Activated CD4-positive, CD25-positive, alpha-beta regulatory T cell treated with anti-CD3 and anti-CD28 coated beads, Interleukin-2, amount 50 U/mL, for 24 hours (primary cell): ENCODE measurements at regions not wholly inside any gene's neighbourhood (a gene's known extent, or its start where the extent isn't known, plus 50 kb on each side); places are given as distances from the start of the nearest gene placed in this dataset.

Experiments
- ATAC-seq, 2 donors: fragments of 150-1000 bp; cut with Tn5 transposase; one replicate each; pipeline ENCODE4 v1.10.0; 2021; ENCODE audit warnings: mild to moderate bottlenecking in 1 of 2, moderate library complexity in 1 of 2

GRCh38 chr2:35104309-35104708 is 1251.3 kb upstream of the CRIM1 start:
- no peak for ATAC-seq

GRCh38 chr2:35099342-35099741 is 1256.2 kb upstream of the CRIM1 start:
- no peak for ATAC-seq

DNA sequence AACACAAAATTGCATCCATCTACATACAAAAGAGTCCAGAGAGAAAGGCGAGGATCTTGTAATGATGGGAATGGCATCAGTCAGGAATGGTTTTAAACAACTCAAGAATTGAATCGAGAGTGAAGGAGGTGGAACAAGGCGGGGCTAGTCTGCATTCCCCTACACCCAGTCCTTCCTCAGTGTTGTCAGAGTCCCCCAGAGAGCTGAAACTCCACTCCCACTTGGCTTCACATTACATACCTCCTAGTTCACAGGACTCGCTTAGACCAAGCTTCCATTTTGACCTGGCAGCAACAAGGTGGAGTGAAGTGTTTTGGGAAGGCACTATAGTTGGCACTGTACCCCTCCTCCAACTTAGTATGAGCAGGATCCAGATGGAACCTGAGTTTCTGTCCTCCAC is 1273.5 kb upstream of the CRIM1 start:
- no peak for ATAC-seq

GRCh38 chr2:35081622-35082015 is 1274.0 kb upstream of the CRIM1 start:
- ATAC-seq, result no peak

DNA sequence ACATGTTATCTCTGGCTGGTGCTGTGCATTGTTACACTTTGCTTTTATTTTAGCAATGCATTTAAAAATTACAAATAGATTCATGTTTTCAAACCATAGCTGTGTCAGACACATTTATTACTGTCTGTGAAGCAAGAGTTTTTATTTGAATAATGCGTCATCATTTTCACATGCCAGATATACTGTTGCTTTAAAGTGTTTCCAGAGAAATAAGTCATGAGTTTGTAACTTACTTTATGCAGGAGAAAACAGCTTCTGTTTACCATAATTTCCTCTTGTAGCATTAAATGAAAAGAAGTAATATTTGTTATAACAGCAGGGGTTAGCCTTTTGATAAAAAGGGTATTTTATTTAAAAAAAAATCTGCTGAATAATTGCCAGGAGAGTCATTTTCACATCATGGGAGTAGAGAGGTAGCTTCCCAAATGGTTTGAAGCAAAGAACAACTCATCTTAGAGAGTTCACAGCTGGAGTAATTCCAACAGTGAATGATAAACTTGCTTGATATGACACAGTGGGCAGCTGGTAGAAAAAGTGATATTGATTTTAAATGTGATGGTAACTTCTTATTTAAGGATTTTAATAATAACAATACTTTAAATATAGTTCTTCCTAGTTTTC is 1274.5 kb upstream of the CRIM1 start:
- no peak for ATAC-seq

- no peak for ATAC-seq
Observed at GRCh38 chr2:35080231-35080910, 1275.2 kb upstream of the CRIM1 start.

- ATAC-seq, result no peak
Observed at GRCh38 chr2:35067420-35067819, 1288.2 kb upstream of the CRIM1 start.

DNA sequence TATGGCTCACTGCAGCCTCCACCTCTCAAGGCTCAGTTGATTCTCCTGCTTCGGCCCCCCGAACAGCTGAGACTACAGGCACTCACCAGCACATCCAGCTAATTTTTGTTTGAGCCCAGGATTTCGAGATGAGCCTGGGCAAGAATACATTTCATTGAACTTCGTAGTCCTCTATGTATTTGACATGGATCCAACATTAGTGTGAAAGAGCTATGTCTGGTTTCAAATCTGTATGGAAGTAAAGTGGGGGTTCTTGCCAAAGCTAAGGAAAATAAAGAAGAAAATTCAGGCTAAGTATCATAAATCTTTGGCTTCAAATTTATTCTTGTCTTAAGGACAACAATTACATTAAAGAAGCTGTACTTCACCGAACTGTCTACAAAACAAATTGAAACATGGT is 1291.7 kb upstream of the CRIM1 start:
- no peak for ATAC-seq

- ATAC-seq, result no peak
Observed at GRCh38 chr2:35035883-35036282, 1319.7 kb upstream of the CRIM1 start.

GRCh38 chr2:35033748-35034147 is 1321.8 kb upstream of the CRIM1 start:
- ATAC-seq, result no peak

- no peak for ATAC-seq
Observed at GRCh38 chr2:35023545-35023944, 1332.0 kb upstream of the CRIM1 start.

DNA sequence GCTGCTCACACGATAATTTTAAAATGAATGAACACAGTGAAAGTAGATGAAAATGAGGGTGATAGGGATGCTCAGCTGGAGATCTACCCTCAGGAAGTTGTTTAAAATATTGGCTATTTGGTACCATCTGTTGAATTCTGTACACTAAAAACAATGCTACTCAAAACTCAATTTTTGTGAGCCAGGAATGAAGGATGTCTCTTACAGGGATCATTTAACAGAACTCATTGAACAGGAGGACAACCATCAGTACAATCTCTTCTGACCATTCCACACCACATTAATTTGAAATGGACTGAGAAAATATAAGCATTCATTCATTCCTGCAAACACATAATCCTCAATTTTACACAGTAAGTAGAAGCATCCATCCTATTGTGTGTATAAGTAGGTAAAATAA is 1355.1 kb upstream of the CRIM1 start:
- ATAC-seq, result no peak

- no peak for ATAC-seq
Observed at GRCh38 chr2:34998741-34999140, 1356.8 kb upstream of the CRIM1 start.

DNA sequence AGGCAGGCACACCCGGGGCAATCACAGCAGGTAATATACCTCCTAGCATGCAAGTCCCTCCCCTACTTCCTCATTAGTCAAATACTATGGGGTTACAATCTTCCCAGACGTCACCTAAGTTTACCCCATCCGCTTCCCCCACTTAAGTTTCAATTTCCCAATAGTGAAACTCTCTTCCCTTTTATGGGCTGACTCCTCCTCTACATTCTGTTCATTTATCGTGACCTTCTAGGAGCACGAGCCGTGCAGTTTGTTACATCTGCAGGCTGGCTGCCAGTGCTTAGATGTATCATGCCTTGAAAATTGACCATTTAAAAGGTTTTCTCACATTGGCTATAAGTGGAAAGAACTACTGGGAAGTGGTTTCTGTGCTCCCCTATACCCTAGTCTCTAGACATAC is 1357.8 kb upstream of the CRIM1 start:
- ATAC-seq, result no peak

- ATAC-seq, result no peak
Observed at GRCh38 chr2:34995196-34995595, 1360.4 kb upstream of the CRIM1 start.

- no peak for ATAC-seq
Observed at GRCh38 chr2:34991508-34992274, 1363.9 kb upstream of the CRIM1 start.

DNA sequence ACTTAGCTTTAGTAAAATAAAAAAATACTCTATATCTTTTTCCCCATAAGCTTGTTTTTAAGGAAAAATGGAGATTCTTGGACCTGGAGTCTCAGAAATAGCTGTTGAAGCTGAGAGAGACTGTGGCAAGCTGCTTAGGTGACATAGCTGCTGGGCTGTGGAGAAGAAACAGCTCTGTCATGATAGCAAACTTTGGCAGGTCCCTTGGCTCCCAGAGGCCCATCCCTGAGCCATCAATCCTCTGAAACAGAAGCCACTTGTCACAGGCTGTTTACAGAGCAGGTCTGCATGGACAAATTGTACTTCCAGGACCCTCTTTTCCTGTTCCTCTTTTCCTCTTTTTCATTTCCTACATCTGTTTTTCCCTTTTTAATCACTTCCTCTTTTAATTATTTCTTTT is 1370.1 kb upstream of the CRIM1 start:
- ATAC-seq, result no peak

GRCh38 chr2:34980689-34981088 is 1374.9 kb upstream of the CRIM1 start:
- ATAC-seq, result peak in 1 of 2 donors; percentile 9

DNA sequence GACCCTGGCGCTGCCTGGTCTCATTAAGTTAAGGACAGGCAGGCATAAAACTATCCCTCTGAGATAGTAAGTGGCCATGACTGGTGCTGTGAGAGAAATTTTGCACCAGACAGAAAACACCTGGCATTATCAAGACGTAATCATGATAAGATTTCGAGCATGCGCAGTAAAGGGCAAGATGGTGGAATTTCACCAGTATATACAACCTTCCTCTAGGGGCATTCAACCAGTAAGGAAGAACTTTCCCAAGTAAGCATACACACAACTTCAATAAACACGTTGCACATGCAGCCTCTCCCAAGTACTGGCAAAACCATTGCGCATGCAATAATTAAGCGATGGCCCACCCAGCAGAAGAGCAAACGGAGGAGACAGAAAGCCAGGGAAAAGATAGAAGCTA is 1376.4 kb upstream of the CRIM1 start:
- ATAC-seq, result no peak

- no peak for ATAC-seq
Observed at GRCh38 chr2:34961822-34962221, 1362.7 kb upstream of the FAM98A start.

- no peak for ATAC-seq
Observed at GRCh38 chr2:34954758-34955157, 1355.7 kb upstream of the FAM98A start.

GRCh38 chr2:34950797-34951196 is 1351.7 kb upstream of the FAM98A start:
- ATAC-seq, result no peak

DNA sequence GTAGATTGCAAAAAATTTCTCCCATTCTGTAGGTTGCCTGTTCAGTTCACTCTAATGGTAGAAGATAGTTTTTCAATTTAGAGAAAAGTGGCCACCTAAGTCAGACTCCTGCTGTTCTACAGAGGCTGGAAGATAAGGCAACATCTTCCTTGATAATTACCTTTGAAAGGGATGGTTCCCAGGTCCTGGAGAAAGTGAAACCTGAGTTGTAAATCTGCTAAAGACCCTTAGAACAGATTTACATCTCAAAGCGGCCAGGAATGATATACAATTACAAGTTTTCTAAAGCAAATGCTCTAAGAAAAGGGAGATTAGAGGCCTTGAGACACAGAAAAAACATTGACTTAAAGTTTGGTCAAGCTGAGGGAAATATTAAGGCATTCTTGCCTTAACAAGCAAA is 1350.2 kb upstream of the FAM98A start:
- ATAC-seq, result no peak

DNA sequence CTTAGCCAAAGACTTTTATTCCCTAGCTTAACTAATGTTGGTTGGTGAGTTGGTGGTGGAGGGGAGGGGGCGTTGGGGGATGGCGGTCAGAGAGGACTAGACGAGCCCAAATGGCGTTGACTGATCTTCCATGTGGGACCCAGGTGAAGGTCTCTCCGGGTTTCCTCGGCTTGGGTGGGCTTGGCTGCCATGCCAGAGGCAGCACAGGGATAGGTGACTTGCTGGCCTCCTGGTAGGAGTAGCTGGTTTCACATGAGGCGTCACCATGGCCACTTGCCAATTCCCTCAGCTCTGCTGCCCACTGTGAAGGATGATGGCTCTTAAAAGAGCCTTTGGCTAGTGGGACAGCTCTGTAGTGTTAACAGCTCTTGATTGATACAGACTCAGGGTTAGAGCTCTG is 1337.0 kb upstream of the FAM98A start:
- no peak for ATAC-seq
